Activated CD8-positive, alpha-beta memory T cell treated with anti-CD3 and anti-CD28 coated beads for 48 hours (primary cell): ENCODE measurements at regions not wholly inside any gene's neighbourhood (a gene's known extent, or its start where the extent isn't known, plus 50 kb on each side); places are given as distances from the start of the nearest gene placed in this dataset.

ENCODE experiments used
- DNase-seq, 3 experiments: peaks; one replicate each; pipeline ENCODE4 v3.0.0-alpha.2; 2020; ENCODE audit warnings: low read depth in 2 of 3, low spot score in 2 of 3

- DNase-seq: no peak
These were observed 125.5 kb upstream of the SVIL start for GRCh38 chr10:29760138-29760900.

- no peak for DNase-seq
These were observed 123.0 kb upstream of the SVIL start for GRCh38 chr10:29757551-29758297.

- DNase-seq: no peak
These were observed 121.7 kb upstream of the SVIL start for GRCh38 chr10:29756451-29756850.

- DNase-seq: no peak
These were observed 118.5 kb upstream of the SVIL start for GRCh38 chr10:29753283-29753682.

- DNase-seq: no peak
These were observed 116.9 kb upstream of the SVIL start for GRCh38 chr10:29751684-29752083.

GRCh38 chr10:29751240-29751639, 116.5 kb upstream of the SVIL start:
- DNase-seq: no peak

- DNase-seq: no peak
These were observed 114.4 kb upstream of the SVIL start for GRCh38 chr10:29749150-29749549.

- no peak for DNase-seq
These were observed 113.4 kb upstream of the SVIL start for GRCh38 chr10:29748109-29748650.

- DNase-seq: no peak
These were observed 111.5 kb upstream of the SVIL start for GRCh38 chr10:29746080-29746797.

- DNase-seq: no peak
These were observed 106.3 kb upstream of the SVIL start for GRCh38 chr10:29740981-29741545.

GRCh38 chr10:29738341-29738740, 103.6 kb upstream of the SVIL start:
- no peak for DNase-seq

GRCh38 chr10:29737074-29737593, 102.4 kb upstream of the SVIL start:
- DNase-seq: no peak

GRCh38 chr10:29736366-29737073, 101.7 kb upstream of the SVIL start:
- DNase-seq: no peak

GRCh38 chr10:29735628-29736365, 101.0 kb upstream of the SVIL start:
- DNase-seq: peak; percentile 64 to 83 (median 66)

GRCh38 chr10:29734962-29735627, 100.3 kb upstream of the SVIL start:
- peak in 2 of 3 experiments; percentile 20 to 30 for DNase-seq

GRCh38 chr10:29734640-29734961, 99.8 kb upstream of the SVIL start:
- DNase-seq: no peak

GRCh38 chr10:29733323-29733722, 98.6 kb upstream of the SVIL start:
- DNase-seq: no peak

- DNase-seq: no peak
These were observed 98.1 kb upstream of the SVIL start for GRCh38 chr10:29732918-29733317.

- no peak for DNase-seq
These were observed 97.0 kb upstream of the SVIL start for GRCh38 chr10:29731760-29732159.
